ENCODE measurements at regions not wholly inside any gene's neighbourhood (a gene's known extent, or its start where the extent isn't known, plus 50 kb on each side); places are given as distances from the start of the nearest gene placed in this dataset.

DNA sequence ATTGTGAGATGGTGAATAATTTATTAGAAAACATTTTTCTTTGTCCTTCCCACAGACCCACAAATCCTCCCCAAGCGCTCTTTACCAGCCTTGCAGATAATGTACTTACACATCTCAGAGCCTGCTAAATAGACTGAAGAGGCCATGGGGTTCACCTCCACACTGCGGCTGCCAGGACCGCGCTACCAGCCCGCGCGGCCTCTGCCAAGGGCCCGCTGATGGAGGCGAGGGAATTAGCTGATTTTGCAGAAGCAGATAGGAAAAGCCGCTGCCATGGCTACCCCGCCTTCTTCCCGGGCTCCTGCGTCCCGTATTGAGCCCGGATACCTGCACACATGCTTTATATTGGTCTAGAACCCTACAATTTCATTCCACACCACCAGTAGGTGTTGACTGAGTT, 248.0 kb upstream of the FOXD3 start:
- no peak overlapping the region for H3K4me3 ChIP-seq (ENCODE audit: control insufficient read depth, low read depth, low read length)
- DNase-seq (ENCODE audit: low read depth) = no peak
- no peak for TF ChIP-seq CTCF (IDR thresholded peaks at IDR 0.05; ENCODE audit: control insufficient read depth, insufficient read depth, low read depth, low read length, missing control alignments)

DNA sequence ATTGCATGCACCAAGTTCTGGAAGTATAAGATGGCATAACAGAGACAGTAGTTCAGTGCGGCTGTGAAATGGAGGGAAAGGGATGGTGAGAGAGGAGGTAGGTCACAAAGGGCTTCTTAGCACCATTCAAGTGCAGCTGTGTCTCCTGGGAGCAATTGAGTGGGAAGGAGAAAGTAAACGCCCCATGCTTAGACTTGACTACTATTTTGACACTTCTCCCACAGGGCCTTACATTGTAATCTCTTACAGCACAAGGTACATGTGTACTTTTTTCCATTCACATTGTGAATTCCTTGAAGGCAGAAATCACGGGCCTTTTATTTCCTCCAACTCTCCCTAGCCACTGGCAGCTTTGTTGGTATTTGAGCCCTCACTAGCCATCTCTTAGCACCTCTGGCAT, 239.6 kb upstream of the FOXD3 start:
- no peak for TF ChIP-seq CTCF (IDR thresholded peaks at IDR 0.05; ENCODE audit: control insufficient read depth, insufficient read depth, low read depth, low read length, missing control alignments)
- DNase-seq (ENCODE audit: low read depth) = no peak
- H3K4me3 ChIP-seq (ENCODE audit: control insufficient read depth, low read depth, low read length) = no peak overlapping the region

DNA sequence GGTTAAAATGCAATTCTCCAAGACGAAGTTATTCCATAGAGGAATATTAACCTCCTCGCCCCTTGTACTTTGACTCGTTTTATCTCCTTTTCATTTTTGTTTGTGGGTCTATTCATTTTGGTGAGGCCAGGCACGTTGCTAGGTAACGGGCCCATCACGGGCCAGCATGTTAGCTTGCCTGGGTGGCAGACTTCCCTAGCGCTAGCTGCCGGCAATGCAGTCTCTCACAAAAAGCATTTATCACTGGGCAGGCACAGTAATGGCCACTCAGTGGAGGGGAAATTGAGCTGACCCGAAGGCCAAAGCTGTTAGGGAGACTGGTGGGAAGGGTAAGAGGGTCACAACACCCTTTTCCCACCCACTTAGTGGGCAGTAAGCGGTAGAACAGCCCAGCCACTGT, 234.4 kb upstream of the FOXD3 start:
- no peak for TF ChIP-seq CTCF (IDR thresholded peaks at IDR 0.05; ENCODE audit: control insufficient read depth, insufficient read depth, low read depth, low read length, missing control alignments)
- no peak for DNase-seq (ENCODE audit: low read depth)
- no peak overlapping the region for H3K4me3 ChIP-seq (ENCODE audit: control insufficient read depth, low read depth, low read length)

DNA sequence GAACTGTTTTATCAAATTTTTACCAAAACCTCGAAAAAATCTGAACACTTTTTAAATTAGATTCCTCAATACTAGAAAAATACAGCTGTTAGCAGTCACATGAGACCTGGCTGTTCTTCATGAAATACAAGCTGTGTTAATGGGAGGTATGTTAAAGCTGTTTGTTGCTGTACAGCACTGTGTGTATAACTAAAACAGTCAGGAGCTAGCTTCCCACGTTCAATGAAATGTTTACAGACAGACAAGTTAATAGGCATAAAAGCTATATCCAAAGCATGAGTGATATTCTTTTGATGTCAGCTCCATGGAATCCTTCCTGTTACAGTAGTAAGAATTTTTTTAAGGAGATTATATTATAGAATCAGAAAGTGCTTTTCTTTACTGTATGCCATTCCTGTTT, 223.2 kb upstream of the FOXD3 start:
- TF ChIP-seq CTCF (IDR thresholded peaks at IDR 0.05; ENCODE audit: control insufficient read depth, insufficient read depth, low read depth, low read length, missing control alignments) = no peak
- no peak for DNase-seq (ENCODE audit: low read depth)
- no peak overlapping the region for H3K4me3 ChIP-seq (ENCODE audit: control insufficient read depth, low read depth, low read length)

GRCh38 chr1:63101336-63101735, 221.0 kb upstream of the FOXD3 start:
- no peak for TF ChIP-seq CTCF (IDR thresholded peaks at IDR 0.05; ENCODE audit: control insufficient read depth, insufficient read depth, low read depth, low read length, missing control alignments)

DNA sequence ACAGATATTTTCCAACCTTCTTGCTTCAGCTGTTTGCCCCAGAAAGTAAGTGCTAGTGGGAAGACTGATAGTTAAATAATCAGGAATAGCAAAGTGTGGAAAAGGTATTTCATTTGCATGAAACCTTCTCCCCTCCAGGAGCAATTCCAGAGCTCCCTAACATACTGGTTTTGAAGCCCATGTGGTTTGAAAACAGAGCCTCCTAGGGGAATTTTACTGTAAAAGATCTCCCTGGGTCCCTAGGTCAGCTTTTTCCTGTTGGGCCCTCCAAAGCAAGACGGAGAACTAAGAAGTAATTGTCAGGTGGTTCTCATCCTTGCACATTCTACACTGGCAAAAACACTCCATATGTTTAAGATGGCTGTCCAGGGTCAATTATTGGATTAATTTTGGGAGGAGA, 218.7 kb upstream of the FOXD3 start:
- H3K4me3 ChIP-seq (ENCODE audit: control insufficient read depth, low read depth, low read length) = no peak overlapping the region
- DNase-seq (ENCODE audit: low read depth) = no peak
- no peak for TF ChIP-seq CTCF (IDR thresholded peaks at IDR 0.05; ENCODE audit: control insufficient read depth, insufficient read depth, low read depth, low read length, missing control alignments)

More at GRCh38 chr1:63101336-63101735, 221.0 kb upstream of the FOXD3 start:
- no peak overlapping the region for H3K4me3 ChIP-seq (ENCODE audit: control insufficient read depth, low read depth, low read length)
- no peak for DNase-seq (ENCODE audit: low read depth)

DNA sequence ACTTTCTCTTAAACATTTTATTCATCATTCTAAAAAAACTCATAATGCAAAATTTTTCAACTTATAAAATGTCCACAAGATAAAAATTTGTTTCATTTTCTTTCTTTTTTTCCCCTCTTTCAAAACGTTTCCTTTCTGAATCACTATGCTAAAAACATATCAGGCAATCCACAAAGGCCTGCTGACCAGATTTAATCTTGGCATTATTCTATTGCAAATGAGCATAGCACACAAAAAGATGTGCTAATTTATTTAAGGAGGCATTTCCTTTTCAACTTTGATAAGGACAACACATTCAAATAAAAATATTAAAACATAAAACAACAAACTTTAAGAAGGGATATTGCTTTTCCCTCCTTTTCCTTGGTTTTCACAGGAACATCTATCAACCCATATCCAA, 215.3 kb upstream of the FOXD3 start:
- no peak for DNase-seq (ENCODE audit: low read depth)
- TF ChIP-seq CTCF (IDR thresholded peaks at IDR 0.05; ENCODE audit: control insufficient read depth, insufficient read depth, low read depth, low read length, missing control alignments) = no peak
- no peak overlapping the region for H3K4me3 ChIP-seq (ENCODE audit: control insufficient read depth, low read depth, low read length)
